ENCODE measurements at regions not wholly inside any gene's neighbourhood (a gene's known extent, or its start where the extent isn't known, plus 50 kb on each side); places are given as distances from the start of the nearest gene placed in this dataset.

GRCh38 chr12:130016986-130017385 is 113.2 kb upstream of the TMEM132D start:
- DNase-seq (ENCODE audit: low read depth in 4 of 4, low spot score in 2 of 4), result no peak

GRCh38 chr12:130017591-130018449 is 114.0 kb upstream of the TMEM132D start:
- DNase-seq (ENCODE audit: low read depth in 4 of 4, low spot score in 2 of 4), result no peak

GRCh38 chr12:130018614-130019013 is 114.8 kb upstream of the TMEM132D start:
- DNase-seq (ENCODE audit: low read depth in 4 of 4, low spot score in 2 of 4), result no peak

- DNase-seq (ENCODE audit: low read depth in 4 of 4, low spot score in 2 of 4), result no peak
These were observed 122.9 kb upstream of the TMEM132D start for GRCh38 chr12:130026608-130027176.

- DNase-seq (ENCODE audit: low read depth in 4 of 4, low spot score in 2 of 4), result no peak
These were observed 124.0 kb upstream of the TMEM132D start for GRCh38 chr12:130027798-130028197.

DNA sequence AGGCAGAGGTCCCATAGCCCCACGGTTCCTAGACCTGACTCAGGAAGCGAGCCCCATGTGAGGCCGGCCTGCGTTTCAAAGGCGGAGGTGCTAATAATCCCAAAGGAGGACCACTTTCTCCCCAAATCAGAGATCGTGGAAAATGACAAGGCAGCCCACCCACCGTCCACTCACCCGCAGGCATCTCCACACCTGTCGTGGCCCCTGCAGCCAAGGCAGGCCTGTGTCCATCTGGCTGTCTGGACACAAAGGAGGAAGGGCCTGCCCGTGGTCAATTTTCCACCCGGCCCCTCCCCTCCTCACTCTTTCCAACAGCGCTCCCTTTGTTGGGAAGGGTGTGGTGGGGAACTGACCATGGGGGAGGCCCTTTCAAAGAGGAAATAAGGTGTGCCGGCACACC is 125.3 kb upstream of the TMEM132D start:
- DNase-seq (ENCODE audit: low read depth in 4 of 4, low spot score in 2 of 4), result no peak

- DNase-seq (ENCODE audit: low read depth in 4 of 4, low spot score in 2 of 4), result no peak
These were observed 127.2 kb upstream of the TMEM132D start for GRCh38 chr12:130031041-130031440.

DNA sequence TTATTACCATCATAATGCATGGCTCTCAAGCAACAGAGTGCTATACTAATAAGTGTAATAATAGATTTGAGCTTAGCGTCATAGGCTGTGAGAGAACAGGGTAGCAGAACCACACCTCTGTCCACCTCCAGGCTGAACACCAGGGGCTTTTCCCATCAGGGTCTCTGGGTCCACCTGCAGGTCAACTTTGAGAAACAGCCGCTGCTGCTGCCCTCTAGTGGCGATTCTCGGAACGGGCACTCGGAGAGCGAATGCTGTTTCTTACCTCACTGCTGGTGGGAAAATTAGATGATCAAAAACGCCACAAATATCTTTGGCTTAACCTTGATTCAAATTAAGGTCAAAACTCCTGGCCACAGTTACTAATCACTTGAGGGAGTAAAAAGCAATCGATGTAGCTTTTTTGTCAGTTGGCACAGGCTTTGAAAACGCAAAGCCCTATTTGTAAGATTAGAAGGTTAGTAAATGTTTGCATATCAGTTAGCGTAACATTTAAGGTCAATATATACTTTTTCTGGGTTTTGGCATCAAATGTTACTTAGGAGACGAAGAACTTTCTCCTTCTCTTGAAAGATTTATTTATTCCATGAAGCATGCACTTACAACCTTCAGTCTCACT is 127.9 kb upstream of the TMEM132D start:
- no peak for DNase-seq (ENCODE audit: low read depth in 4 of 4, low spot score in 2 of 4)

GRCh38 chr12:130041983-130042812 is 120.1 kb upstream of the FZD10 start:
- DNase-seq (ENCODE audit: low read depth in 4 of 4, low spot score in 2 of 4), result no peak

DNA sequence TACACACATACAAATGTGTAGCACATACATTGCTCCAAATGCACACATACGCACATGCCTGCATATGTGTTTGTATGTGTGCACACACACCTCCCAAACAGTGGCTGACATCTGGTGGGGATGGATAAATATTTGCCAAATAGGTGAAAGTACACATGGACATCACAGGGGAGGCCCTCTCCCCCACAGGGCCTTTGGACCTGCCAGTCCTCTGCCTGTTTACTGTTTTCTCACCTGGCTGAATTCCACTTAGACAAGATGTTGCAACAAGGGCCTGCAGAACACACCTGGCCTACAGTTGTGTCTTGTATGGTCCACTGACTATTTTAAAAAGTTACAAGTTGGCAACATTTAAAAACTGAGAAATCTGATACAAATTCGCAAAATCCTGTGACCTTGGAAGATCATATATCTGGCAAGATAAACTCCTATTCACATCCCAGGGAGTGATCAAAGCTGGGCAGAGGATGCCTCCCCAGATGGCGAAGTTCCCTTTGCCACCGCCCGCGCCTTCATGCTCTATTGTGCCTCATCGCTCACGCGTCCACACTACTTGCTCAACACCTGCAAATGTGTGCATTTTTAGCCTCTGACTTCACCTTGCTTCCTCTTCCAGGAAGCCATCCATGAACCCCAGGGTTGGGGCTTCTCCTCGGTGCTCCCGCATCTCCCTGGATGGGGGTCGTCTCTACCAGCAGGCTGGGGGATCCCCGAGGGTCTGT is 118.4 kb upstream of the FZD10 start:
- DNase-seq (ENCODE audit: low read depth in 4 of 4, low spot score in 2 of 4), result no peak

DNA sequence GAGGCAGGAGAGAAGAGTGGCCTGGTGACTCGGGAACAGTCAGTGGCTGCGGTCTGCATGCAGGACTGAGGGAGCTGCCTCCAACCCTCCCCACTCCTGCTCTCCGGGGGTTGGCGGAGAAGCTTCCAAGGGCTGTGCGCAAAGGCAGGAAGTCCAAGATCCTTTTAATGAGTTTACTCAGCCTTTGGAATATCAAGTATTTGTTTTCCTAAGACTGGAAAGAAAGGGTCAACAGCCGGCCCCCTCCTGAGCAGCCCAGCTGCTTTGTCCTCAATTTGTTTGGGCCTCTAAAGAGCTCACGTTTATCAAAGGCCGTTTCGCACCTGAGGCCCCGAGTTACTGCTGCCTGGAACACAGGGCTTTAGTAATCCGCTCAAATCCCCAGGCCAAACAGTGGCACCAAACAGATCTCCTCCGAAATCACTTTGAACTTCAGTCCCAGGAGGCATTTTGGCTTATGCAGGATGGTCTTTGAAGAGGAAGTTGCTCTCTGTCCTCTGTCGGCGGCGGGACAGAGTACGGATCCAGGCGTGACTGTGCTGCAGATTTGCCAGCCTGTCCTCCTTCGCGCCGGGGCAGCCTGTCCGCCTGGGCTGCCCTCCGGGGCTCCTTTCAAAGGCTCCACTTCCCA is 117.2 kb upstream of the FZD10 start:
- no peak for DNase-seq (ENCODE audit: low read depth in 4 of 4, low spot score in 2 of 4)

DNA sequence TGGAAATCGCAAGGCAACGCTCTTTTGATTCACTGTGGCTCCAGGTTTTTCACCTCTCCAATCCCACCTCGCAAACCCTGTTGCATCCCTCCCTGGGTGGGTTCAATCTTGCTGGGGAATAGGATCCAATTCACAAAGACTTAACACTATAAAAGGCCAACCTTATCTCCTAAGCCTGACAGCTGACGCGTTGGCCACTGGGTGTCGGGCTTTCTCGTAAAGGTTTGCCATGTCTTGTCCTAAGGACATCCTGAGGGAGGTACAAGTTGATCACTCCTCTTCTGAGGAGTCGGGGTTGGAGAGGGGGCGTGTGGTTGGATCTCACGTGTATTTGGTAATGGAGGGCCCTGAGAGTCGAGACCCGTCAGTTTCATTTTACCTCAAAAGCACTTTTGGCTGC is 112.6 kb upstream of the FZD10 start:
- no peak for DNase-seq (ENCODE audit: low read depth in 4 of 4, low spot score in 2 of 4)

GRCh38 chr12:130051900-130052299 is 110.4 kb upstream of the FZD10 start:
- no peak for DNase-seq (ENCODE audit: low read depth in 4 of 4, low spot score in 2 of 4)

DNA sequence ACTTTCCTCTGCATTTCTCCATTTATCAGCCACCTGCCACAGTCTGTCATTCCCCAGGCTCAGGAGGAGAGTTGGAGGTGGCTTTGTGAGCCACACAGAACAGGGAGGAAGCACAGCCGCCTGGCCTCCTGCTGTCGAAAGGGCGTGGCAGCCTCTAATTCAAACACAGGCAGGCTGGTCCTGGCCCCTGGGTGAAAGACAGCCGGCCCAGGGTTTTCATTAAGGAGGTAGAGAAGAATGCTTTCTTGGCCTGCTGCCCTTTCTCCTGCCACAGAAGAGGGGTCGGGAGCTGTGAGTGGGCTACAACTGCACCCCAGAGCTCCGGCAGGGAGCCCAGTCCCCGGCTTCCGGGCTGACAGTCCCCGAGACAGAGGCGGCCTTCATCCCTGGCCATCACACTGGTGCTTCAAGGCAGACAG is 108.6 kb upstream of the FZD10 start:
- DNase-seq (ENCODE audit: low read depth in 4 of 4, low spot score in 2 of 4), result no peak

DNA sequence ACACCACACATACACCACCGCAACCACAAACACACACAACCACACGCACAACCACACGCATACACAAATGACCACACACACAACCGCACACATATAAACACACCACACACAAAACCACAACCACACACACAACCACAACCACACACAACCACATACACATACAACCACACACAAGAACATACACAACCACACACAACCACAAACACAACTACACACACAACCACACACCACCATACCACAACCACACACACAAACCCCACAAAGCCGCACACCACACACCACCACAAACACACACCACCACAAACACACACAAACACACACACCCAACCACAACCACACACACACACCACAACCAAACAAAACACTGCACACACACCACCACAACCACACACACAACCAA is 107.5 kb upstream of the FZD10 start:
- DNase-seq (ENCODE audit: low read depth in 4 of 4, low spot score in 2 of 4), result no peak

DNA sequence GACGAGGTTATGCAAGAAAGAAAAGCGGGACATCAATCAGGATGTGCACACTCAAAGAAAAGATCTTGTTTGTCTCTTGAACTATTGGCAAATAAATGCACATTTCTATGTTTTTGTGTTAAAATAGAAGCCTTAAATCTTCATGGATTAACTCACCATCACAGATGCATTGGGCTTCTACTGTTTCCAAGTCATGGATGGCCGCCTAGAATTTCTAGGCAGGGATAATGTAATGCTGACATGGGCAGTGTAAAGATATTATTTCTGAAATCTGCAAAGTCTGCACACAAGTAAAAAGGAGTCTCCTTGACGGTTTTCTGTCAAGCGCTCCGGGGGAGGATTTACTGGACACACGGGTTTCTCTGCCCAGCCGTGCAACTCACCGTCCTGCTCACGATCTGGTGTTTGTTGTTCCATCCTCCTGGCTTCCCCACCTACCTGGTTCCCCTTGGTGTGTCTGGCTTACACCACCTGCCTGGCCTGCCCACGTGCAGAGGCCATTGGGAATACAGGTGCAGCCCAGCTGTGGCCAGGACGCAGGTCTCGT is 103.3 kb upstream of the FZD10 start:
- no peak for DNase-seq (ENCODE audit: low read depth in 4 of 4, low spot score in 2 of 4)

- no peak for DNase-seq (ENCODE audit: low read depth in 4 of 4, low spot score in 2 of 4)
These were observed 98.4 kb upstream of the FZD10 start for GRCh38 chr12:130063866-130064265.

GRCh38 chr12:130064999-130065398 is 97.3 kb upstream of the FZD10 start:
- DNase-seq (ENCODE audit: low read depth in 4 of 4, low spot score in 2 of 4), result no peak

DNA sequence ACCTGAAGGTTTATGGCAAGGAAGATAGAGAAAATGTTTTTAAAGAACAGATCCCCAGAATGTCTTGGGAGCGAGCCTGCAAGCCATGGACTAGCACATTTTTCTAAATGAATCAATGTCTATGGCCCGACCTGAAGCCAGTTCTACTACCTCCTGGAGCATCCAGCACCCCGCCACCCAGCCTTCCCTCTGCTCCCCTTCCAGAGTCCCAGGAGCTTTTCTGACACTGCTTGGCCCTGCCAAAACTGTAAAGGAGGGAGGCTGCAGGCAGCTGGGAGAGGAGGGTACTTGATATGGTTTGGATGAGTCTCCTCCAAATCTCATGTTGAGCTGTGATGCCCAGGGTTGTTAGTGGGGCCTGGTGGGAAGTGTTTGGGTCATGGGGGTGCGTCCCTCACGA is 95.5 kb upstream of the FZD10 start:
- no peak for DNase-seq (ENCODE audit: low read depth in 4 of 4, low spot score in 2 of 4)

DNA sequence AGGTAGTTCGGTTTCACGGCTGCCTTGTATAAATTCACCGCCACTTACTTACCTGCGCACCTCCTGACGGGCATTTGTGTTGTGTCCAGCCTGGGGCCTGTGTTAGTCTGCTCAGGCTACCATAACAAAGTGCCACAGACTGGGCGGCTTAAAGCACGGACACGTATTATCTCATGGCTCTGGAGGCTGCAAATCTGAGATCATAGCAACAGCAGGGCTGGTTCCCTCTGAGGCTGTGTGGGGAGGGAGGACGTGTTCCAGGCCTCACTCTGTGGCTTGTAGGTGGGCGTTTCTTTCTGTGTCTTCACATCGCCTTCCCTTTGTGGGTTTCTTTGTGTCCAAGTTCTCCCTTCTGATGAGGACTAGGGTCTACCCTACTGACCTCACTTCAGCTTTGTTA is 93.5 kb upstream of the FZD10 start:
- no peak for DNase-seq (ENCODE audit: low read depth in 4 of 4, low spot score in 2 of 4)
